ENCODE measurements at regions not wholly inside any gene's neighbourhood (a gene's known extent, or its start where the extent isn't known, plus 50 kb on each side); places are given as distances from the start of the nearest gene placed in this dataset.

DNA sequence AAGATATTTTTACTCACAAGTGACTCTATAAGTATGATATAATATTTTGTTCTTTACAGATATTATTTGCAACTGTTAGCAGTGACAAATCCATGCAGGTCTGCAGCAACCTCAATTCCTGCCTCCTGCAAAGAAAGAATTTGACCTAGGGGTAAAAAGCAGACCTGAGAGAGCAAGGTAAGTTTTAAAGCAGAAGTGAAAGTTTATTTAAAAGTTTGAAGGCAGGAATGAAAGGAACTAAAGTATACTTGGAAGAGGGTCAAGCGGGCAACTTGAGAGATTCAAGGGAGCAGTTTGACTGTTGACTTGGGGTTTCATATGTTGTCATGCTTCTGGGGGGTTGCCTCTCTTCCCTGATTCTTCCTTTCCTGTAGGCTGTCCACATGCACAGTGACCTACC, 520.1 kb upstream of the PCDH20 start:
- ATAC-seq (no peak), DNase-seq (no peak)
- TF ChIP-seq, protein P1, sequence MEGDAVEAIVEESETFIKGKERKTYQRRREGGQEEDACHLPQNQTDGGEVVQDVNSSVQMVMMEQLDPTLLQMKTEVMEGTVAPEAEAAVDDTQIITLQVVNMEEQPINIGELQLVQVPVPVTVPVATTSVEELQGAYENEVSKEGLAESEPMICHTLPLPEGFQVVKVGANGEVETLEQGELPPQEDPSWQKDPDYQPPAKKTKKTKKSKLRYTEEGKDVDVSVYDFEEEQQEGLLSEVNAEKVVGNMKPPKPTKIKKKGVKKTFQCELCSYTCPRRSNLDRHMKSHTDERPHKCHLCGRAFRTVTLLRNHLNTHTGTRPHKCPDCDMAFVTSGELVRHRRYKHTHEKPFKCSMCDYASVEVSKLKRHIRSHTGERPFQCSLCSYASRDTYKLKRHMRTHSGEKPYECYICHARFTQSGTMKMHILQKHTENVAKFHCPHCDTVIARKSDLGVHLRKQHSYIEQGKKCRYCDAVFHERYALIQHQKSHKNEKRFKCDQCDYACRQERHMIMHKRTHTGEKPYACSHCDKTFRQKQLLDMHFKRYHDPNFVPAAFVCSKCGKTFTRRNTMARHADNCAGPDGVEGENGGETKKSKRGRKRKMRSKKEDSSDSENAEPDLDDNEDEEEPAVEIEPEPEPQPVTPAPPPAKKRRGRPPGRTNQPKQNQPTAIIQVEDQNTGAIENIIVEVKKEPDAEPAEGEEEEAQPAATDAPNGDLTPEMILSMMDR (IDR thresholded peaks at IDR 0.05) = no peak
- no peak for TF ChIP-seq POLR2A (IDR thresholded peaks at IDR 0.05)
- Histone ChIP-seq H3K4me3 (no peak overlapping the region), H3K36me3 (replicated peaks in 1 of 2; ENCODE audit: insufficient read depth in 1 of 2, low read depth in 2 of 2) (no peaks in the 10 kb centered on the region), H3K27ac (no peak overlapping the region), H3K9me3 (no peaks in the 10 kb centered on the region), H3K4me1 (no peaks in the 10 kb centered on the region), H3K27me3 (no peaks in the 10 kb centered on the region)
- WGBS, 2 donors = 88 to 90% methylated on average over 1 of the region's 1 CpG
- intact Hi-C loops (cut with DNase I) = no loop called here

DNA sequence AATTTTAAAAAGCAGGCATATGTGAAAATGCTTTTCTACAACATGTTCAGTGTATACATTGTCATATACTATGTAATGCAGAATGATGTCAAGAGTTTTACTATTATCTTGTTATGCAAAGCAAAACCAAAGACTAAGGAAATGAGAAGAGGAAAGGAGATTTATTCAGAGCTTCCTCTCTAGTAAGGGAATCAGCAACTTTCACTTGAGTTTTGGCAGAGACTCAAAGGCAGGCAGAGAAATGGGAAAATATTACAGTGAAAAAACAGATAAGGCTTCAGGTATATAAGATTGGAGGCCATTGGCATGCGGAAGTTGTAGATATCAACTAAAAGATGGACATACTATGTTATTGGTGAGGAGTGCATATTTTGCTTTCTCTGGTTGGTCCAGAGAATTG, 512.0 kb upstream of the PCDH20 start:
- DNase-seq = no peak
- H3K4me3 ChIP-seq = no peak overlapping the region
- H3K27me3 ChIP-seq = no peaks in the 10 kb centered on the region
- H3K4me1 ChIP-seq = no peaks in the 10 kb centered on the region
- peaks cover 0 to 4% (median 0%) of the 10 kb centered on the region in 3 donors for H3K9me3 ChIP-seq
- no peak overlapping the region for H3K27ac ChIP-seq
- H3K36me3 ChIP-seq (replicated peaks in 1 of 2; ENCODE audit: insufficient read depth in 1 of 2, low read depth in 2 of 2) = no peaks in the 10 kb centered on the region
- no peak for TF ChIP-seq POLR2A (IDR thresholded peaks at IDR 0.05)
- TF ChIP-seq, protein P1 (IDR thresholded peaks at IDR 0.05) = no peak
- no peak for ATAC-seq
- WGBS, 2 donors = 24 to 29% methylated on average over 1 of the region's 1 CpG
- intact Hi-C loops (cut with DNase I) = no loop called here

DNA sequence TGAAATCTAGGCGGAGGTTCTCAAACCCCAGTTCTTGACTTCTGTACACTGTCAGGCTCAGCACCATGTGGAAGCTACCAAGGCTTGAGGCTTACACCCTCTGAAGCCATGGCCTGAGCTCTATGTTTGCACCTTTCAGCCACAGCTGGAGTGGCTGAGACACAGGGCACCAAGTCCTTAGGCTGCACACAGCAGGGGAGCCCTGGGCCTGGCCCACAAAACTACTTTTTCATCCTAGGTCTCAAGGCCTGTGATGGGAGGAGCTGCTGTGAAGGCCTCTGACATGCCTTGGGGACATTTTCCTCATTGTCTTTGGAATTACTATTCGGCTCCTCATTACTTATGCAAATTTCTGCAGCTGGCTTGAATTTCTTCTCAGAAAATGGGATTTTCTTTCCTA, 503.2 kb upstream of the PCDH20 start:
- TF ChIP-seq POLR2A (IDR thresholded peaks at IDR 0.05) = no peak
- TF ChIP-seq, protein P1 (IDR thresholded peaks at IDR 0.05) = no peak
- DNase-seq (no peak), ATAC-seq (no peak)
- Histone ChIP-seq H3K27ac (no peak overlapping the region), H3K4me1 (no peaks in the 10 kb centered on the region), H3K9me3 (peaks cover 0 to 2% (median 0%) of the 10 kb centered on the region in 3 donors), H3K4me3 (no peak overlapping the region), H3K36me3 (replicated peaks in 1 of 2; ENCODE audit: insufficient read depth in 1 of 2, low read depth in 2 of 2) (no peaks in the 10 kb centered on the region), H3K27me3 (no peaks in the 10 kb centered on the region)
- 69 to 74% methylated on average over 2 of the region's 2 CpGs for WGBS, 2 donors
- intact Hi-C loops (cut with DNase I) = no loop called here

DNA sequence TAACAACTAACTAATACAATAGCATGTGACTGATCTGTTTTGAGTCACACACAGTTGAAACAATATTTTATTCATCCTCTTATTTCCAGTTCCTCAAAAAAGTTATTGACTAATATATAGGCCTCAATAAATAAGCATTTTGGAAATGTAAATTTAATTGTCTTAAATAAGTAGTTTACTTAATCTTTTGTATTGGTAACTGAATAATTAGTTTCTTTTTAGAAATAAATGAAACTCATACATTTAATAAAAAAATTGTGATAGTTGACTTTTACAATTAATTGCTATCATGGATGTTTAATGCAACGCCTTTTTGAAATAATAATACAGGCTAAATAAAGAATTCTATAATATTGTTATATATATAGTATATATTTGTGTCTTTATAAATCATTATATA, 500.8 kb upstream of the PCDH20 start:
- Histone ChIP-seq H3K4me1 (no peaks in the 10 kb centered on the region), H3K27me3 (no peaks in the 10 kb centered on the region), H3K27ac (no peak overlapping the region), H3K36me3 (replicated peaks in 1 of 2; ENCODE audit: insufficient read depth in 1 of 2, low read depth in 2 of 2) (no peaks in the 10 kb centered on the region), H3K4me3 (no peak overlapping the region), H3K9me3 (no peaks in the 10 kb centered on the region)
- intact Hi-C loops (cut with DNase I) = no loop called here
- no peak for DNase-seq
- ATAC-seq = no peak
- TF ChIP-seq POLR2A (IDR thresholded peaks at IDR 0.05) = no peak
- TF ChIP-seq, protein P1 (IDR thresholded peaks at IDR 0.05) = no peak
- 66 to 68% methylated on average over 1 of the region's 1 CpG for WGBS, 2 donors

DNA sequence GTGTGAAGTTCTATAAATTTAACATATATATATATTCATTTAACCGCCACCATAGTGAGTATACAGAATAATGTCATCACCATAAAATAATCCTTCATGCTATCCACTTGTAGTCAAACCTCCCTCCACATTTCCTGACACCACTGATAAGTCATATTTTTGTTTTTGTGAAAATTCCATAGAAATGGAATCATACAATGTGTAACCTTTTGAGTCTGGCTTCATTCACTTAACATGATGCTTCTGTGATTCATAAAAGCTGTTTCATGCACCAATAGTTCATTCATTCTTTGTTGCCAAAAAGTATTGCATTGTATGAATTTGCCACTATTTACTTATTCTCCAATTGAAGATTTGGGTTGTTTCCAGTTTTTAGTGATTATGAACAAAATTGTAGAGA, 497.5 kb upstream of the PCDH20 start:
- intact Hi-C loops (cut with DNase I) = no loop called here
- DNase-seq = no peak
- no peak overlapping the region for H3K27ac ChIP-seq
- H3K36me3 ChIP-seq (replicated peaks in 1 of 2; ENCODE audit: insufficient read depth in 1 of 2, low read depth in 2 of 2) = no peaks in the 10 kb centered on the region
- ATAC-seq = no peak
- no peaks in the 10 kb centered on the region for H3K27me3 ChIP-seq
- WGBS, 2 donors = 78 to 83% methylated on average over 1 of the region's 1 CpG
- H3K4me3 ChIP-seq = no peak overlapping the region
- H3K9me3 ChIP-seq = no peaks in the 10 kb centered on the region
- TF ChIP-seq, protein P1 (IDR thresholded peaks at IDR 0.05) = no peak
- no peak for TF ChIP-seq POLR2A (IDR thresholded peaks at IDR 0.05)
- H3K4me1 ChIP-seq = no peaks in the 10 kb centered on the region
